OCI-LY3 (cell line): ENCODE measurements at regions not wholly inside any gene's neighbourhood (a gene's known extent, or its start where the extent isn't known, plus 50 kb on each side); places are given as distances from the start of the nearest gene placed in this dataset.

Experiments
- CTCF ChIP-seq: fragments of 200-600, 300-600 bp; sonication (generic); IDR thresholded peaks from 2 replicates; pipeline ENCODE4 v1.5.1; 2014; ENCODE audit warnings: antibody characterized with exemption, low read length, low read depth
- EZH2phosphoT487 ChIP-seq: fragments of 200-600 bp; shearing (Covaris generic); IDR thresholded peaks from 2 replicates; pipeline ENCODE4 v1.6.1; 2018; ENCODE audit warnings: antibody characterized with exemption, mixed run types, low read depth

GRCh38 chr16:79267146-79267545 is 333.4 kb downstream of the MAF start:
- no peak for TF ChIP-seq CTCF
- TF ChIP-seq EZH2phosphoT487: no peak
